ENCODE measurements at regions not wholly inside any gene's neighbourhood (a gene's known extent, or its start where the extent isn't known, plus 50 kb on each side); places are given as distances from the start of the nearest gene placed in this dataset.

DNA sequence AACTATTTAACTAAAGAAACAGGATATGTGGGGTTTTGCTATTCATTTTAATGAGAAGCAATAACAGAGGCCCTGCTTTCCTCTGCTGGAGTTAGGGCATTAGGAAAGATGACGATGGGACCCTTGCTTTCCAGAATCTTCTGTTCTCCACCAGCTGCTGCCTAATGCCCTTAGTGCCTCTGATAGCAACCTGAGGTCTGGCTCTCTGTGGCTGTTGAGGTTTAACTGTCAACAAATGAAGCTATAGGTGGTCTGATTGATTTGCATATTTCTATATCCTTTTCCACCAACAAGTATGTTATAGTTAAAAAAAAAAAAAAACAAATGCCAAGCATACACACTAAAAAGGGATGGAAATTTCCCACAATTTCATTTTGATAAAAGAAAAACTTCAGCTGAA is 115.1 kb upstream of the NCK2 start:
- ATAC-seq (replicated peaks; ENCODE audit: extremely low read depth, poor library complexity, severe bottlenecking), result no peak

GRCh38 chr2:105627534-105627933 is 117.2 kb upstream of the NCK2 start:
- Mint-ChIP-seq H3K4me3 (no peak overlapping the region), H3K27ac (ENCODE audit: low read depth) (no peak overlapping the region), H3K27me3 (peaks cover 53% of the 10 kb centered on the region), H3K9me3 (no peaks in the 10 kb centered on the region), H3K36me3 (ENCODE audit: insufficient read depth) (no peaks in the 10 kb centered on the region), H3K4me1 (no peaks in the 10 kb centered on the region)
- DNase-seq (ENCODE audit: low spot score in 2 of 2) (no peak), ATAC-seq (replicated peaks; ENCODE audit: extremely low read depth, poor library complexity, severe bottlenecking) (no peak)

More for the DNA sequence above, 115.1 kb upstream of the NCK2 start:
- H3K27ac Mint-ChIP-seq (ENCODE audit: low read depth), result no peak overlapping the region
- DNase-seq (ENCODE audit: low spot score in 2 of 2), result no peak
- H3K27me3 Mint-ChIP-seq, result peaks cover 60% of the 10 kb centered on the region
- H3K36me3 Mint-ChIP-seq (ENCODE audit: insufficient read depth), result no peaks in the 10 kb centered on the region
- no peaks in the 10 kb centered on the region for H3K9me3 Mint-ChIP-seq
- H3K4me1 Mint-ChIP-seq, result no peaks in the 10 kb centered on the region
- no peak overlapping the region for H3K4me3 Mint-ChIP-seq

DNA sequence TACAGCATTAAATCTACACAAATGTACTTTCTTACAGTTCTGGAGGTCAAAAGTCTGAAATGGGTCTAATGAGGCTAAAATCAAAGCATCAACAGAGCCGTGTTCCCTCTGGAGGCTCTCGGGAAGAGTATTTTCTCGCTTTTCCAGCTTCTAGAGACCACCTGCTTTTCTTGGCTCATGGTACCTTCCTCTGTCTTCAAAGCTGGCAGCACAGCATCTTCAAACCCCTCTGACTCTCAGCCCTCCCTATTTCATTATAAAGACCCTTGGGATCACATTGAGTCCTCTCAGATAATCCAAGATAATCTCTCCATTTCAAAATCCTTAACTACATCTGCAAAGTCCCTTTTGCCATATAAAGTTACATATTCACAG is 117.8 kb upstream of the NCK2 start:
- H3K4me1 Mint-ChIP-seq, result no peaks in the 10 kb centered on the region
- H3K27ac Mint-ChIP-seq (ENCODE audit: low read depth), result no peak overlapping the region
- H3K4me3 Mint-ChIP-seq, result no peak overlapping the region
- H3K9me3 Mint-ChIP-seq, result no peaks in the 10 kb centered on the region
- DNase-seq (ENCODE audit: low spot score in 2 of 2), result no peak
- ATAC-seq (replicated peaks; ENCODE audit: extremely low read depth, poor library complexity, severe bottlenecking), result no peak
- no peaks in the 10 kb centered on the region for H3K36me3 Mint-ChIP-seq (ENCODE audit: insufficient read depth)
- peaks cover 58% of the 10 kb centered on the region for H3K27me3 Mint-ChIP-seq

DNA sequence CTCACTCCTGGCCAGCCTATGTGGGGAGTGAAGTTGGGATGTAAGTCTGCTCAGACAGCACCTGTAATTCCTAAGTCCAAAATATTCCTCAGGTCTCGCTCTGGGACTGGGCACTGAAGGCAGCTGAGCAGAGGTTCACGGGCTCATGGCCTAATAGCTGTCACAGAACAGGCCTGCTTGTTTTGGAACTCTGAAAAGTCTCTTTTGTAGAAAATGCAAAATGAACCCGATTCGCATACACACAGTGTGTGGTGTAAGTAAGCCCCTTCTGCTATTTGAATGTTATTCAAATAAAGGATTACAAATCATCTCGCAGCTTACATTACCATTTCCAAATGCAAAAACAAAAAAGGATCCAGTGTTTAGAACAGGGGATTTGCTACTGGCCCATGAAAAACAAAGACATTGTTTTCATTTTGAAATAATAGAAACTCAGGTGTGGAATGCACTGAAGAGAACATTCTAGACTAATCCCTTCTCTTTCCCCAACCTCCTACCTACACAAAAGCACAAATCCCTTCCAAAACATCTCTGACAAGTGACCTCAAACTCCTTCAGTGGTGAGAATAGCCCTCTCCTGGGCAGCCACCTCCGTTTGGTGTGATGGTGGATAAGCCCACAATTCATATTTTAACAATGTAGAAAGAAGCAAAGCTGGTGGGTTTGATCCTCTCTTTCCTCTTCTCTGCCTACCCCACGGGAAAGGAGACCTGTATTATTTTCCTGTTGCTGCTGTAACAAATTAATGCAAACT is 118.3 kb upstream of the NCK2 start:
- DNase-seq (ENCODE audit: low spot score in 2 of 2) (no peak), ATAC-seq (replicated peaks; ENCODE audit: extremely low read depth, poor library complexity, severe bottlenecking) (no peak)
- H3K9me3 Mint-ChIP-seq, result no peaks in the 10 kb centered on the region
- H3K4me3 Mint-ChIP-seq, result no peak overlapping the region
- no peak overlapping the region for H3K27ac Mint-ChIP-seq (ENCODE audit: low read depth)
- H3K36me3 Mint-ChIP-seq (ENCODE audit: insufficient read depth), result no peaks in the 10 kb centered on the region
- H3K4me1 Mint-ChIP-seq, result no peaks in the 10 kb centered on the region
- peaks cover 64% of the 10 kb centered on the region for H3K27me3 Mint-ChIP-seq

DNA sequence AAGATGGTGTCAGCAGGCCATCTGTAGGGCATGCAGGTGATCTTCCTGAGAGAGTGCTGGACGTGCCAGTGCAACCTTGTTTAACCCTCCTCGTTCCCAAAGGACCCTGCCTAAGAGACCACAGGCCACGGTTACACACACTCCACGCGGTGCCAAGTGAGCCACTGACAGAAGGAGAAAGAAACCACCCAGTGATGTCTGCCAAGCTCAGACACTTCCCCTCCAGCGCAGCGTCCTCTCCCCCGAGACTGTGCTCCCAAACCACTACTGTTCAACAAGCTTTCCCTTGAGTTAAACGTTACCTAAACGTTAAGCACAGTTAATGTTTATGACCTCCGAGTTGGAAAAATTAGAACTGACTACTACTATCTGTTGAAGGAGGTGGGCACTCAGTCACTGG is 119.1 kb upstream of the NCK2 start:
- Mint-ChIP-seq H3K36me3 (ENCODE audit: insufficient read depth) (no peaks in the 10 kb centered on the region), H3K27me3 (peaks cover 72% of the 10 kb centered on the region), H3K9me3 (no peaks in the 10 kb centered on the region), H3K4me3 (no peak overlapping the region), H3K27ac (ENCODE audit: low read depth) (no peak overlapping the region), H3K4me1 (no peaks in the 10 kb centered on the region)
- DNase-seq (ENCODE audit: low spot score in 2 of 2), result no peak
- ATAC-seq (replicated peaks; ENCODE audit: extremely low read depth, poor library complexity, severe bottlenecking), result no peak

DNA sequence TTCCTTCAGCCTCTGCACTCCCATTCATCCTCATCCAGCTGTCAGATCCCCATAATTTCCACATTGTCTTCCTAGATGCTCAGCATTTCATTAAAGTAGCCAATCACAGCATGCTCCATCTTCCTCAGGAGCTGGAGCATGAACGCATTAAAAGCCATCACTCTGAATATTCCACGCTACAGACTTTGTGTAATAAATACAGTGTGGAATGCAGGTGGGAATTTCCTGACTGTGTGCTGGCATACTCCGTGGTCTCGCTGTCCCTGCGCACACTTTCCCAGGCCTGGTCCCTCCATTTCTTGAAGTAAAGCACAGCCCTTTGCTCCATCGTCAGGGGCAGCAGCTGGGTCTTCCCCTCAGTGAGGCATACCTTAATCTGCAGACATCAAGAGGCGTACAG is 123.7 kb upstream of the NCK2 start:
- H3K9me3 Mint-ChIP-seq, result no peaks in the 10 kb centered on the region
- no peak overlapping the region for H3K27ac Mint-ChIP-seq (ENCODE audit: low read depth)
- peaks cover 6% of the 10 kb centered on the region for H3K4me1 Mint-ChIP-seq
- H3K4me3 Mint-ChIP-seq, result no peak overlapping the region
- DNase-seq (ENCODE audit: low spot score in 2 of 2) (no peak), ATAC-seq (replicated peaks; ENCODE audit: extremely low read depth, poor library complexity, severe bottlenecking) (no peak)
- H3K36me3 Mint-ChIP-seq (ENCODE audit: insufficient read depth), result no peaks in the 10 kb centered on the region
- H3K27me3 Mint-ChIP-seq, result peaks cover 61% of the 10 kb centered on the region

- Mint-ChIP-seq H3K36me3 (ENCODE audit: insufficient read depth) (no peaks in the 10 kb centered on the region), H3K9me3 (no peaks in the 10 kb centered on the region), H3K27me3 (peaks cover 45% of the 10 kb centered on the region), H3K4me3 (no peak overlapping the region), H3K27ac (ENCODE audit: low read depth) (no peak overlapping the region), H3K4me1 (peaks cover 6% of the 10 kb centered on the region)
- DNase-seq (ENCODE audit: low spot score in 2 of 2), result no peak
- no peak for ATAC-seq (replicated peaks; ENCODE audit: extremely low read depth, poor library complexity, severe bottlenecking)
Observed at GRCh38 chr2:105618351-105618659, 126.4 kb upstream of the NCK2 start.

GRCh38 chr2:105617631-105618350 is 126.9 kb upstream of the NCK2 start:
- Mint-ChIP-seq H3K9me3 (no peaks in the 10 kb centered on the region), H3K36me3 (ENCODE audit: insufficient read depth) (no peaks in the 10 kb centered on the region), H3K27me3 (peaks cover 45% of the 10 kb centered on the region), H3K4me1 (peaks cover 6% of the 10 kb centered on the region), H3K27ac (ENCODE audit: low read depth) (no peak overlapping the region), H3K4me3 (no peak overlapping the region)
- ATAC-seq (replicated peaks; ENCODE audit: extremely low read depth, poor library complexity, severe bottlenecking), result no peak
- DNase-seq (ENCODE audit: low spot score in 2 of 2), result no peak

DNA sequence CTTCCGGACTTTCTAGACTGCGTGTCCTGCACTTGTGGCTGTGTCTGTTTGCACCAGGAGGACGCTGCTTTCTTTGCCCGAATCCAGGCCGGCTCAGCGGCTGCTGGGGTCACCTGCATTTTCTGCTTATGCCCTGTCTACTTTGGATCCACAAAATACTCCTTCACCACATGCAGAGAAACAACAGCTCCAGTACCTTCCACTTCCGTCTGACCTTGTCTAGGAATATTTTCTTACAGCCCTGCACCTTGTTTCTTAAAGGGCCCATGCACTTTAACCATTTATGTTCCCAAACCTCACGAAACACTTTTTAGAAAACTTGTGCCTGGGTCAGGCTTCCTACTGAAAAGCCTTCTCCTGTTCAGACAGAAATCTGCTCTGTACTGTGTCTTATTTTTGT is 129.4 kb upstream of the NCK2 start:
- H3K27ac Mint-ChIP-seq (ENCODE audit: low read depth), result no peak overlapping the region
- no peak for DNase-seq (ENCODE audit: low spot score in 2 of 2)
- no peak overlapping the region for H3K4me3 Mint-ChIP-seq
- no peaks in the 10 kb centered on the region for H3K9me3 Mint-ChIP-seq
- peaks cover 23% of the 10 kb centered on the region for H3K27me3 Mint-ChIP-seq
- no peaks in the 10 kb centered on the region for H3K36me3 Mint-ChIP-seq (ENCODE audit: insufficient read depth)
- H3K4me1 Mint-ChIP-seq, result peaks cover 6% of the 10 kb centered on the region
- no peak for ATAC-seq (replicated peaks; ENCODE audit: extremely low read depth, poor library complexity, severe bottlenecking)

GRCh38 chr2:105611811-105612424 is 132.8 kb upstream of the NCK2 start:
- no peak overlapping the region for H3K27ac Mint-ChIP-seq (ENCODE audit: low read depth)
- no peak overlapping the region for H3K4me3 Mint-ChIP-seq

GRCh38 chr2:105611333-105611637 is 133.4 kb upstream of the NCK2 start:
- no peak for ATAC-seq (replicated peaks; ENCODE audit: extremely low read depth, poor library complexity, severe bottlenecking)
- no peak overlapping the region for H3K27ac Mint-ChIP-seq (ENCODE audit: low read depth)
- no peak for DNase-seq (ENCODE audit: low spot score in 2 of 2)

More at GRCh38 chr2:105611811-105612424, 132.8 kb upstream of the NCK2 start:
- no peaks in the 10 kb centered on the region for H3K4me1 Mint-ChIP-seq
- no peaks in the 10 kb centered on the region for H3K27me3 Mint-ChIP-seq
- H3K9me3 Mint-ChIP-seq, result no peaks in the 10 kb centered on the region
- DNase-seq (ENCODE audit: low spot score in 2 of 2) (no peak), ATAC-seq (replicated peaks; ENCODE audit: extremely low read depth, poor library complexity, severe bottlenecking) (no peak)
- no peaks in the 10 kb centered on the region for H3K36me3 Mint-ChIP-seq (ENCODE audit: insufficient read depth)

GRCh38 chr2:105610576-105611332 is 134.0 kb upstream of the NCK2 start:
- Mint-ChIP-seq H3K9me3 (no peaks in the 10 kb centered on the region), H3K4me3 (no peak overlapping the region), H3K27ac (ENCODE audit: low read depth) (no peak overlapping the region), H3K27me3 (no peaks in the 10 kb centered on the region), H3K4me1 (no peaks in the 10 kb centered on the region), H3K36me3 (ENCODE audit: insufficient read depth) (no peaks in the 10 kb centered on the region)
- no peak for ATAC-seq (replicated peaks; ENCODE audit: extremely low read depth, poor library complexity, severe bottlenecking)
- DNase-seq (ENCODE audit: low spot score in 2 of 2), result no peak

More at GRCh38 chr2:105611333-105611637, 133.4 kb upstream of the NCK2 start:
- Mint-ChIP-seq H3K9me3 (no peaks in the 10 kb centered on the region), H3K36me3 (ENCODE audit: insufficient read depth) (no peaks in the 10 kb centered on the region), H3K4me3 (no peak overlapping the region), H3K4me1 (no peaks in the 10 kb centered on the region), H3K27me3 (no peaks in the 10 kb centered on the region)
